Left renal cortex interstitium (tissue), 4 donors: ENCODE measurements at regions not wholly inside any gene's neighbourhood (a gene's known extent, or its start where the extent isn't known, plus 50 kb on each side); places are given as distances from the start of the nearest gene placed in this dataset.
A peak's percentile ranks its signal among the peaks of the same experiment; 100 is the strongest.

Experiments used
- DNase-seq, 4 donors: peaks; one replicate each; pipeline ENCODE4 v3.0.0-alpha.2; 2013; ENCODE audit warnings: low read depth in 4 of 4, low spot score in 2 of 4, missing footprints in 1 of 4

GRCh38 chr17:73875346-73875745 lies 231.1 kb upstream of the SDK2 start:
- DNase-seq = no peak

- no peak for DNase-seq
Measured at GRCh38 chr17:73877962-73878361, 233.7 kb upstream of the SDK2 start.

- no peak for DNase-seq
Measured at GRCh38 chr17:73878923-73879322, 234.7 kb upstream of the SDK2 start.

GRCh38 chr17:73879987-73880386 lies 235.7 kb upstream of the SDK2 start:
- DNase-seq = no peak

GRCh38 chr17:73882590-73882989 lies 238.3 kb upstream of the SDK2 start:
- no peak for DNase-seq

- DNase-seq = no peak
Measured at GRCh38 chr17:73883175-73883574, 238.9 kb upstream of the SDK2 start.

- no peak for DNase-seq
Measured at GRCh38 chr17:73887739-73888138, 243.5 kb upstream of the SDK2 start.

- DNase-seq = no peak
Measured at GRCh38 chr17:73888862-73889261, 244.6 kb upstream of the SDK2 start.

GRCh38 chr17:73889439-73889838 lies 245.2 kb upstream of the SDK2 start:
- DNase-seq = no peak

- no peak for DNase-seq
Measured at GRCh38 chr17:73890831-73891405, 246.7 kb upstream of the SDK2 start.

GRCh38 chr17:73895157-73895556 lies 250.9 kb upstream of the SDK2 start:
- DNase-seq = no peak

GRCh38 chr17:73896966-73897365 lies 252.7 kb upstream of the SDK2 start:
- DNase-seq = no peak

- DNase-seq = no peak
Measured at GRCh38 chr17:73899839-73900238, 255.6 kb upstream of the SDK2 start.

GRCh38 chr17:73900516-73900915 lies 256.3 kb upstream of the SDK2 start:
- no peak for DNase-seq

GRCh38 chr17:73901249-73901648 lies 257.0 kb upstream of the SDK2 start:
- DNase-seq = no peak

GRCh38 chr17:73901661-73902415 lies 257.6 kb upstream of the SDK2 start:
- peak in 2 of 4 donors; percentile 34 to 38 for DNase-seq

GRCh38 chr17:73902416-73903181 lies 258.4 kb upstream of the SDK2 start:
- peak in 3 of 4 donors; percentile 26 to 52 (median 38) for DNase-seq

- DNase-seq = no peak
Measured at GRCh38 chr17:73906896-73907870, 262.9 kb upstream of the SDK2 start.

GRCh38 chr17:73909186-73909585 lies 264.9 kb upstream of the SDK2 start:
- no peak for DNase-seq

GRCh38 chr17:73910206-73910605 lies 266.0 kb upstream of the SDK2 start:
- no peak for DNase-seq
